Caco-2 (cell line): ENCODE measurements at regions not wholly inside any gene's neighbourhood (a gene's known extent, or its start where the extent isn't known, plus 50 kb on each side); places are given as distances from the start of the nearest gene placed in this dataset.

ENCODE experiments used
- BruUV-seq: library from RNA; stranded (reverse); fragments of 400-500 nt; replicated peaks from 2 replicates; lab custom pipeline; 2021; lab: Mats Ljungman, UMichigan
- CTCF ChIA-PET: fragments of 300-600 bp; sonication (Branson Sonifier 250); formaldehyde crosslinking; loops from one replicate; lab custom pipeline; 2022; ENCODE audit warnings: antibody characterized with exemption; lab: Charles Lee
- POLR2A ChIA-PET: fragments of 300-600 bp; sonication (Branson Sonifier 250); formaldehyde crosslinking; loops from one replicate; lab custom pipeline; 2022; ENCODE audit warnings: antibody characterized with exemption; lab: Charles Lee
- DNase-seq, 2 experiments: peaks; one replicate each; pipeline versions ENCODE4 v3.0.0 to v3.0.0-alpha.2; 2020 to 2022
- H3K27me3 ChIP-seq: replicated peaks from 2 replicates; pipeline ENCODE4 v1.6.0; 2011; ENCODE audit warnings: low read length; ENCODE audit not compliant: control insufficient read depth, insufficient read depth
- H3K36me3 ChIP-seq: 2 replicates; pipeline ENCODE4 v1.5.1; 2011; ENCODE audit warnings: low read length; ENCODE audit not compliant: control insufficient read depth, insufficient read depth
- H3K4me1 ChIP-seq: fragments of 250-450 bp; sonication (Bioruptor Pico); 2 replicates; pipeline ENCODE4 v1.5.1; 2020; ENCODE audit warnings: mild to moderate bottlenecking
- H3K4me3 ChIP-seq: 2 replicates; pipeline ENCODE4 v1.5.1; 2011; ENCODE audit warnings: low read depth, mild to moderate bottlenecking, control low read depth, low read length
- H3K9me3 ChIP-seq: fragments of 250-450 bp; sonication (Bioruptor Pico); 2 replicates; pipeline ENCODE4 v1.5.1; 2020; ENCODE audit warnings: mild to moderate bottlenecking, moderate library complexity
- H3K27ac Mint-ChIP-seq: one replicate; pipeline ENCODE4 v1.8.0; 2022; ENCODE audit warnings: mixed read lengths; ENCODE audit not compliant: unreplicated experiment
- H3K27me3 Mint-ChIP-seq: one replicate; pipeline ENCODE4 v1.8.0; 2022; ENCODE audit warnings: mixed read lengths; ENCODE audit not compliant: insufficient read depth, unreplicated experiment
- H3K36me3 Mint-ChIP-seq: one replicate; pipeline ENCODE4 v1.8.0; 2022; ENCODE audit warnings: mild to moderate bottlenecking, mixed read lengths; ENCODE audit not compliant: insufficient read depth, unreplicated experiment
- H3K4me1 Mint-ChIP-seq: one replicate; pipeline ENCODE4 v1.8.0; 2022; ENCODE audit warnings: low read depth, mixed read lengths; ENCODE audit not compliant: unreplicated experiment
- H3K4me3 Mint-ChIP-seq: one replicate; pipeline ENCODE4 v1.8.0; 2022; ENCODE audit warnings: mild to moderate bottlenecking, moderate library complexity, mixed read lengths; ENCODE audit not compliant: unreplicated experiment
- H3K9me3 Mint-ChIP-seq: one replicate; pipeline ENCODE4 v1.8.0; 2022; ENCODE audit warnings: mixed read lengths; ENCODE audit not compliant: unreplicated experiment
- CTCF ChIP-seq, 2 experiments: fragments of 200-600 bp in 1 of 2; IDR thresholded peaks; 1 replicate in 1 of 2; 2 replicates in 1 of 2; pipeline versions ENCODE4 v1.5.1 to v1.8.0; 2011 to 2022; ENCODE audit warnings: antibody characterized with exemption in 1 of 2, control low read depth in 1 of 2, inconsistent platforms in 1 of 2, low read depth in 1 of 2, low read length in 1 of 2, mild to moderate bottlenecking in 1 of 2, moderate library complexity in 1 of 2; ENCODE audit not compliant: insufficient read depth in 1 of 2, severe bottlenecking in 1 of 2, unreplicated experiment in 1 of 2
- intact Hi-C: fragments of 100-400 bp; cut with micrococcal nuclease; formaldehyde crosslinking; loops from one replicate; pipeline ENCODE4 v1.10.0; 2022; ENCODE audit not compliant: unreplicated experiment

- no peak overlapping the region for H3K4me3 ChIP-seq
- TF ChIP-seq CTCF (IDR thresholded peaks at IDR 0.05; ENCODE audit: insufficient read depth in 1 of 2, low read depth in 1 of 2, low read length in 1 of 2, severe bottlenecking in 1 of 2, unreplicated experiment in 1 of 2), result no peak
- no peaks in the 10 kb centered on the region for H3K36me3 Mint-ChIP-seq
- no peaks in the 10 kb centered on the region for H3K4me1 ChIP-seq
- H3K4me1 Mint-ChIP-seq, result no peaks in the 10 kb centered on the region
- POLR2A ChIA-PET, result no interaction called here
- H3K4me3 Mint-ChIP-seq, result no peak overlapping the region
- no peaks in the 10 kb centered on the region for H3K36me3 ChIP-seq
- intact Hi-C loops, result no loop called here
- H3K27me3 ChIP-seq, result no peaks in the 10 kb centered on the region; the same call in 1 of the 2 replicates
- CTCF ChIA-PET, result no interaction called here
- no peak for DNase-seq
- H3K9me3 ChIP-seq, result no peaks in the 10 kb centered on the region
- peaks cover 10% of the 10 kb centered on the region for H3K27me3 Mint-ChIP-seq
- no peak overlapping the region for H3K27ac Mint-ChIP-seq
- H3K9me3 Mint-ChIP-seq, result no peaks in the 10 kb centered on the region
- no TSS peak for BruUV-seq
Observed at GRCh38 chr6:156189714-156190113, 587.5 kb upstream of the ARID1B start.

- no peak for TF ChIP-seq CTCF (IDR thresholded peaks at IDR 0.05; ENCODE audit: insufficient read depth in 1 of 2, low read depth in 1 of 2, low read length in 1 of 2, severe bottlenecking in 1 of 2, unreplicated experiment in 1 of 2)
- CTCF ChIA-PET, result no interaction called here
- Mint-ChIP-seq H3K27ac (no peak overlapping the region), H3K4me1 (no peaks in the 10 kb centered on the region), H3K27me3 (peaks cover 10% of the 10 kb centered on the region), H3K4me3 (no peak overlapping the region), H3K36me3 (no peaks in the 10 kb centered on the region), H3K9me3 (no peaks in the 10 kb centered on the region)
- no peaks in the 10 kb centered on the region for H3K4me1 ChIP-seq
- intact Hi-C loops, result no loop called here
- no peak overlapping the region for H3K4me3 ChIP-seq
- POLR2A ChIA-PET, result no interaction called here
- no TSS peak for BruUV-seq
- no peak for DNase-seq
- H3K9me3 ChIP-seq, result no peaks in the 10 kb centered on the region
- H3K36me3 ChIP-seq, result no peaks in the 10 kb centered on the region
- H3K27me3 ChIP-seq, result no peaks in the 10 kb centered on the region; the same call in 1 of the 2 replicates
Observed at GRCh38 chr6:156189195-156189594, 588.0 kb upstream of the ARID1B start.

- H3K27me3 Mint-ChIP-seq, result peaks cover 3% of the 10 kb centered on the region
- POLR2A ChIA-PET, result no interaction called here
- no peak overlapping the region for H3K27ac Mint-ChIP-seq
Observed at GRCh38 chr6:156185113-156185512, 592.1 kb upstream of the ARID1B start.

More at GRCh38 chr6:156185113-156185512, 592.1 kb upstream of the ARID1B start:
- Histone ChIP-seq H3K4me1 (no peaks in the 10 kb centered on the region), H3K4me3 (no peak overlapping the region), H3K9me3 (no peaks in the 10 kb centered on the region), H3K27me3 (no peaks in the 10 kb centered on the region; the same call in 1 of the 2 replicates), H3K36me3 (no peaks in the 10 kb centered on the region)
- intact Hi-C loops, result no loop called here
- H3K4me1 Mint-ChIP-seq, result no peaks in the 10 kb centered on the region
- H3K4me3 Mint-ChIP-seq, result no peak overlapping the region
- H3K9me3 Mint-ChIP-seq, result no peaks in the 10 kb centered on the region
- no peaks in the 10 kb centered on the region for H3K36me3 Mint-ChIP-seq
- DNase-seq, result no peak
- CTCF ChIA-PET, result no interaction called here
- BruUV-seq, result no TSS peak
- TF ChIP-seq CTCF (IDR thresholded peaks at IDR 0.05; ENCODE audit: insufficient read depth in 1 of 2, low read depth in 1 of 2, low read length in 1 of 2, severe bottlenecking in 1 of 2, unreplicated experiment in 1 of 2), result no peak
